A673 (cell line): ENCODE measurements at regions not wholly inside any gene's neighbourhood (a gene's known extent, or its start where the extent isn't known, plus 50 kb on each side); places are given as distances from the start of the nearest gene placed in this dataset.

Experiments used
- EZH2 ChIP-seq: fragments of 200-600 bp; sonication (generic); IDR thresholded peaks from 2 replicates; pipeline ENCODE4 v1.6.1; 2017; ENCODE audit warnings: borderline replicate concordance, low read depth, mild to moderate bottlenecking, mixed read lengths, antibody characterized with exemption, low read length; ENCODE audit not compliant: poor library complexity, severe bottlenecking
- TF ChIP-seq, protein P1 (sequence below): fragments of 300-800, 200-600 bp; sonication (generic); conservative IDR thresholded peaks from 2 replicates; pipeline ENCODE4 v1.5.1; 2017; ENCODE audit warnings: low read depth, mild to moderate bottlenecking, antibody characterized with exemption, low read length, moderate library complexity, mixed read lengths

DNA sequence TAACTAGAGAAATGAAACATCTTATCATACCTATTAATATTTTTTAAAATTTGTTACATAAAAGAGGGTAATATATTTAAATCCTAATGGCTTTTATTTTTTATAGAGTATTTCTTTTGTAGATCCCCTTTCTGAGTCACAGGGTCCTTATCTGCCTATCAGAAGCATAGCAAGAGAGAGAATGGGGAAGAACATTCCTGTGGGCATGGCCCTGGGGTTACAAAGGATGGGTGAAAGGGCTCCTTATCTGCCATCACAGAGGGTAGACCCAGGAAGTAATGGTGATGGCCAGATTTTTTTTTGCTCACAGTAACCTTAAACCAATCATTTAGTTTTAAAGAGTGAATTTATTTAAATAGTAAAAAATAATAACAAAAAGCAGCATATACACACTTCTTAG, 582.1 kb upstream of the HTR1E start:
- TF ChIP-seq, protein P1, sequence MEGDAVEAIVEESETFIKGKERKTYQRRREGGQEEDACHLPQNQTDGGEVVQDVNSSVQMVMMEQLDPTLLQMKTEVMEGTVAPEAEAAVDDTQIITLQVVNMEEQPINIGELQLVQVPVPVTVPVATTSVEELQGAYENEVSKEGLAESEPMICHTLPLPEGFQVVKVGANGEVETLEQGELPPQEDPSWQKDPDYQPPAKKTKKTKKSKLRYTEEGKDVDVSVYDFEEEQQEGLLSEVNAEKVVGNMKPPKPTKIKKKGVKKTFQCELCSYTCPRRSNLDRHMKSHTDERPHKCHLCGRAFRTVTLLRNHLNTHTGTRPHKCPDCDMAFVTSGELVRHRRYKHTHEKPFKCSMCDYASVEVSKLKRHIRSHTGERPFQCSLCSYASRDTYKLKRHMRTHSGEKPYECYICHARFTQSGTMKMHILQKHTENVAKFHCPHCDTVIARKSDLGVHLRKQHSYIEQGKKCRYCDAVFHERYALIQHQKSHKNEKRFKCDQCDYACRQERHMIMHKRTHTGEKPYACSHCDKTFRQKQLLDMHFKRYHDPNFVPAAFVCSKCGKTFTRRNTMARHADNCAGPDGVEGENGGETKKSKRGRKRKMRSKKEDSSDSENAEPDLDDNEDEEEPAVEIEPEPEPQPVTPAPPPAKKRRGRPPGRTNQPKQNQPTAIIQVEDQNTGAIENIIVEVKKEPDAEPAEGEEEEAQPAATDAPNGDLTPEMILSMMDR = no peak
- no peak for TF ChIP-seq EZH2
